ENCODE measurements at regions not wholly inside any gene's neighbourhood (a gene's known extent, or its start where the extent isn't known, plus 50 kb on each side); places are given as distances from the start of the nearest gene placed in this dataset.
"Not testable (repeated sequence)": the region's sequence is repeated elsewhere in the genome, so short reads cannot be mapped to it uniquely, and the experiment has no call there.

- H3K4me3 Mint-ChIP-seq; H3K36me3 Mint-ChIP-seq (ENCODE audit: low read depth); H3K9me3 Mint-ChIP-seq (ENCODE audit: low read depth); H3K27me3 Mint-ChIP-seq; POLR2A ChIA-PET; intact Hi-C loops (cut with DNase I, micrococcal nuclease); H3K27ac Mint-ChIP-seq; H3K4me1 Mint-ChIP-seq; ATAC-seq; DNase-seq; CTCF ChIA-PET: not testable (repeated sequence)
These were observed 82.0 kb upstream of the RET start for GRCh38 chr10:42994909-42995308.

- Mint-ChIP-seq H3K36me3 (ENCODE audit: low read depth) (no peaks in the 10 kb centered on the region), H3K27ac (no peak overlapping the region), H3K27me3 (no peaks in the 10 kb centered on the region), H3K4me1 (no peaks in the 10 kb centered on the region), H3K4me3 (no peak overlapping the region), H3K9me3 (ENCODE audit: low read depth) (no peaks in the 10 kb centered on the region)
- ChIA-PET POLR2A (no interaction called here), CTCF (no interaction called here)
- no peak for DNase-seq
- intact Hi-C loops (cut with DNase I, micrococcal nuclease): no loop called here
- ATAC-seq: no peak
These were observed 81.3 kb upstream of the RET start for GRCh38 chr10:42995537-42995936.

DNA sequence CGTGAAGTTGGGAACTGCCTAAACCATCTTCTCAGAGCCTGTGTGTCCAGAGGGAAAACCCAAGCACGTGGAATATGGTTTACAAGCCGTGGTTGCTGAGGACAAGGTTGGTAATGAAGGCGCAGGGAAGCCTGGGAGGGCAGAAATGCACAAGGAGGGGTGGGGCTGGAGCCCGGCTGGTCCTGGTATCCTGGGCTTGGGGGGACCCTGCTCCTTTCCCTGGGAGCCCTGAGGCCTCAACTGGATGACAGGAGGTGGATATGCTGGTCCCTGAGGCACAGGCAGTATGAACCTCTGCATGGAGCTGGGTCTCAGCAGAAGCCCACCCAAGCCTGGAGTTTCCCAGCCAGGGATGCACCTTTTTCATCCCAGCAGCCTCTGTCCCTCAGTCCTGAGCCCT, 80.3 kb upstream of the RET start:
- intact Hi-C loops (cut with DNase I, micrococcal nuclease): no loop called here
- DNase-seq: no peak
- Mint-ChIP-seq H3K36me3 (ENCODE audit: low read depth) (no peaks in the 10 kb centered on the region), H3K27ac (no peak overlapping the region), H3K4me3 (no peak overlapping the region), H3K9me3 (ENCODE audit: low read depth) (no peaks in the 10 kb centered on the region), H3K4me1 (no peaks in the 10 kb centered on the region), H3K27me3 (no peaks in the 10 kb centered on the region)
- ATAC-seq: no peak
- ChIA-PET CTCF (no interaction called here), POLR2A (no interaction called here)

GRCh38 chr10:42997151-42997848, 79.6 kb upstream of the RET start:
- CTCF ChIA-PET: interaction anchor here (0.6 kb wide), 1 partner anchor 637 kb away, joined by 3 read pairs; no protein-coding TSS in a partner anchor
- POLR2A ChIA-PET: no interaction called here
- H3K36me3 Mint-ChIP-seq (ENCODE audit: low read depth): no peaks in the 10 kb centered on the region
- ATAC-seq (no peak), DNase-seq (no peak)
- H3K27ac Mint-ChIP-seq: no peak overlapping the region
- no peak overlapping the region for H3K4me3 Mint-ChIP-seq
- H3K4me1 Mint-ChIP-seq: no peaks in the 10 kb centered on the region
- intact Hi-C loops (cut with DNase I, micrococcal nuclease): no loop called here
- no peaks in the 10 kb centered on the region for H3K27me3 Mint-ChIP-seq
- no peaks in the 10 kb centered on the region for H3K9me3 Mint-ChIP-seq (ENCODE audit: low read depth)

- CTCF ChIA-PET: interaction anchor here (0.6 kb wide), 1 partner anchor 637 kb away, joined by 3 read pairs; no protein-coding TSS in a partner anchor
- Mint-ChIP-seq H3K27me3 (no peaks in the 10 kb centered on the region), H3K36me3 (ENCODE audit: low read depth) (no peaks in the 10 kb centered on the region), H3K27ac (no peak overlapping the region), H3K9me3 (ENCODE audit: low read depth) (no peaks in the 10 kb centered on the region), H3K4me3 (no peak overlapping the region), H3K4me1 (no peaks in the 10 kb centered on the region)
- intact Hi-C loops (cut with DNase I, micrococcal nuclease): no loop called here
- no peak for DNase-seq
- POLR2A ChIA-PET: no interaction called here
- ATAC-seq: no peak
These were observed 79.1 kb upstream of the RET start for GRCh38 chr10:42997849-42998165.

DNA sequence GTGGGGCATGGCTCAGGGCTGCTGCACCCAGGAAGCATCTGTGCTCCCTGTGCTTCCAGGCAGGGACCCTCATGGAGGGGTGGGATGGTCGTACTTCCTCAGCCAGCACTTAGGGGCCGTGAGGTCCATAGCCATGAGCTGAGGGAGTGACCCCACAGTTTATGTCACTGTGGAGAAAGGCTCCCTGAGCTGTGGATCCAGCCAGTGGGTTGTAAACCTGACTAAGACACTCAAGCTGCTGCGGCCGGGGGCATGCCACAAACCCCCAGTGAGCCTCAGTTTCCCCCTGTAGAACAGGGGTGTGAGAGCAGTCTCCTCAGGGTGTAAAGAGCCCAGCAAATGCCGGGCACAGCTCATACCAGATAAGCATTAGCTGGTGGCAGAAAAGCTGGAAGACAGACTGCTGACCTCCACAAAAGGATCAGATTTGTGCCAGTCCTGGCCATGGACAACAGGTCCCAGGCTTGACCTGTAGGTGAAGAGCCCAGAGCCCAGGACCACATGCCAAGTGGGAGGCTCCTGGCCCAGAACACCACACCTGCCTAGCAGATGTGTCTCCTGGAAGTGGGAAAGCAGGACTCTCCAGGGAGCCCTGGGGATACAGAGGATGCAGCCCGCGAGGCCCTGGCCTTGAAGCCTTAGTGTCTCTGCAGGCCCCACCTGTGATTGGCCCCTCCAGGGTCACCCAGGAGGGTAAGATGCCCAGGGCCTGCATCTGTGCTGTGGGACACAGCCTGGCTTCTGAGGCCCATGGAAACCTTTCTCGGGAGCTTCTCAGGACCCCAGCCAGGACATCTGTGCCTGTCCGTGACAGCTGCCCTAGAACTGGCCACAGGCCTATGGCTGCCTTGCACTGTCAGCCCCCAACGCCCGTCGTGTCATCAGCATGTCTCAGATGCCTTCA, 78.1 kb upstream of the RET start:
- ATAC-seq: no peak
- Mint-ChIP-seq H3K4me1 (no peaks in the 10 kb centered on the region), H3K4me3 (no peak overlapping the region), H3K27me3 (no peaks in the 10 kb centered on the region), H3K27ac (no peak overlapping the region), H3K36me3 (ENCODE audit: low read depth) (no peaks in the 10 kb centered on the region), H3K9me3 (ENCODE audit: low read depth) (no peaks in the 10 kb centered on the region)
- intact Hi-C loops (cut with DNase I, micrococcal nuclease): no loop called here
- POLR2A ChIA-PET: no interaction called here
- CTCF ChIA-PET: no interaction called here
- DNase-seq: no peak

DNA sequence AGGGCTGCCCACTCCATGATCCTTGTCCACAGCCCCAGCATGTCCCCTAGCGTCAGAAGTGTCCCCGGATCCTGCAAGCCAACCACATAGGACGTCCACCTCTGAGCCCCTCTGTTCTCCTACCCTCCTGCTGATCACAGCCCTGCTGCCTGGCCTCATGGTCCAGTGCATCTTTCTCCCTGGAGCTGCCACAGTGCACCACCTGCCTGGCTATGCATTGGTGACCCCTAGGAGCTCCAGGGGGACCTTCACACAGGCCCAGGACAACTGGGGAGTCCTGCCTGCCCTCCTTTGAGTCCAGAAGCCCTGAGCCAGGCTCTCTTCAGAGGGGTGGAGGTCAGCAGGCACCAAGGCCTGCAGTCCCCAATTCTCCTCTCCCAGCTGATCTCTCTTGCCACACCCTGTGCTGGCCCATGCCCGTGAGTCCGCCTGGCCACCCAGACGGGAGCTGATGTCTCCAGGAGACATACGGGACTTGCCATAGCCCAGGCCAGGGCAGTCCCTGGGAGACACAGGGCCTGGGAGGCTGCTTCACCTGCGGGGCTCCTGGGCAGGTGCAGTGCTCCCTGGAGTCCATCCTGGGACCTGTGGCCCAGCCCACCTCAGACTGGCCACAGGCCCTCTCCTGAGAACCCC, 77.4 kb upstream of the RET start:
- CTCF ChIA-PET: no interaction called here
- Mint-ChIP-seq H3K27ac (no peak overlapping the region), H3K36me3 (ENCODE audit: low read depth) (no peaks in the 10 kb centered on the region), H3K9me3 (ENCODE audit: low read depth) (no peaks in the 10 kb centered on the region), H3K27me3 (no peaks in the 10 kb centered on the region), H3K4me3 (no peak overlapping the region), H3K4me1 (no peaks in the 10 kb centered on the region)
- POLR2A ChIA-PET: no interaction called here
- DNase-seq (no peak), ATAC-seq (no peak)
- intact Hi-C loops (cut with DNase I, micrococcal nuclease): no loop called here

GRCh38 chr10:43000021-43000411, 76.9 kb upstream of the RET start:
- H3K27ac Mint-ChIP-seq: no peak overlapping the region
- H3K4me1 Mint-ChIP-seq: no peaks in the 10 kb centered on the region
- ChIA-PET POLR2A (no interaction called here), CTCF (no interaction called here)
- no peaks in the 10 kb centered on the region for H3K36me3 Mint-ChIP-seq (ENCODE audit: low read depth)
- DNase-seq (no peak), ATAC-seq (no peak)
- H3K27me3 Mint-ChIP-seq: no peaks in the 10 kb centered on the region
- no peak overlapping the region for H3K4me3 Mint-ChIP-seq
- H3K9me3 Mint-ChIP-seq (ENCODE audit: low read depth): no peaks in the 10 kb centered on the region
- intact Hi-C loops (cut with DNase I, micrococcal nuclease): no loop called here

DNA sequence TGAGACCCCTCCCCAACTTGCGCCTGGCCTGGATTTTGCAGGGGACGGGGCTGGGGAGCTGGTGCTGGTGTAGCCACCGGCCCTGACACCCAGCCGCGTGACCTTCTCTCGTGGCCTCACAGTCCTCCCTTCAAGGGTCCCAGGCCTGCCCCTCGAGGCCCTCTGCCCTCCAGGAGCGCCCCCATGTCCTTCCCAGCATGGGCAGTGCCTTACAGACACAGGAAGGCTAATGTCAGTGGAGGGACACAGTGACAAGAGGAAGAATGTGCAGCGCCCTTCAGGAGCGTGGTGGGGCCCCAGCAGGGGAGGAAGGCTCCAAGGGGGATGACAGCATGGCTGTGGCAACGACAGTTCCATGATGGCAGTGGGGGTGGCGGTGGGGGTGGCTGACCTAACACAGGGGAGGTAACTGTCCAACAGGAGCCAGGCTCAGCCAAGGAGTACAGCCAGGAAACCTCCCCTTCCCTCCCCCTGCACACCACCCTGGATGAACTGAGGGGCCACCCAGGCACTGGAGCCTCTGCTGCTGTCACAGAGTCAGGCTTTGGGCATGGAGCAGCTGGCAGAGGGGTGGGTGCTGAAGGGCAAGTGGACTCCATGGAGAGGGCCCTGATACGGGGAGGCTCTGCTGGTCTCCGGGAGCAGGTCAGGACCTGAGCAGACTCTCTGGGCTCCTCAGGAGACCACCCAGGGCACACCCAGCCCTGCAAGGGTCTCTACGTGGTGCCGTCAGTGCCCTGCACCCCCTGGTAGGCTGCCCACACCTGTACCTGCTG, 76.0 kb upstream of the RET start:
- POLR2A ChIA-PET: no interaction called here
- no peaks in the 10 kb centered on the region for H3K9me3 Mint-ChIP-seq (ENCODE audit: low read depth)
- ATAC-seq (no peak), DNase-seq (no peak)
- CTCF ChIA-PET: no interaction called here
- H3K27ac Mint-ChIP-seq: no peak overlapping the region
- intact Hi-C loops (cut with DNase I, micrococcal nuclease): no loop called here
- H3K36me3 Mint-ChIP-seq (ENCODE audit: low read depth): no peaks in the 10 kb centered on the region
- no peaks in the 10 kb centered on the region for H3K4me1 Mint-ChIP-seq
- no peaks in the 10 kb centered on the region for H3K27me3 Mint-ChIP-seq
- no peak overlapping the region for H3K4me3 Mint-ChIP-seq

- no peaks in the 10 kb centered on the region for H3K4me1 Mint-ChIP-seq
- intact Hi-C loops (cut with DNase I, micrococcal nuclease): no loop called here
- H3K4me3 Mint-ChIP-seq: no peak overlapping the region
- H3K36me3 Mint-ChIP-seq (ENCODE audit: low read depth): no peaks in the 10 kb centered on the region
- ChIA-PET CTCF (interaction anchor here (0.6 kb wide), 1 partner anchor 17 kb away, joined by 4 read pairs; no protein-coding TSS in a partner anchor), POLR2A (no interaction called here)
- no peaks in the 10 kb centered on the region for H3K9me3 Mint-ChIP-seq (ENCODE audit: low read depth)
- no peak for ATAC-seq
- H3K27ac Mint-ChIP-seq: no peak overlapping the region
- no peak for DNase-seq
- no peaks in the 10 kb centered on the region for H3K27me3 Mint-ChIP-seq
These were observed 75.5 kb upstream of the RET start for GRCh38 chr10:43001427-43001795.

DNA sequence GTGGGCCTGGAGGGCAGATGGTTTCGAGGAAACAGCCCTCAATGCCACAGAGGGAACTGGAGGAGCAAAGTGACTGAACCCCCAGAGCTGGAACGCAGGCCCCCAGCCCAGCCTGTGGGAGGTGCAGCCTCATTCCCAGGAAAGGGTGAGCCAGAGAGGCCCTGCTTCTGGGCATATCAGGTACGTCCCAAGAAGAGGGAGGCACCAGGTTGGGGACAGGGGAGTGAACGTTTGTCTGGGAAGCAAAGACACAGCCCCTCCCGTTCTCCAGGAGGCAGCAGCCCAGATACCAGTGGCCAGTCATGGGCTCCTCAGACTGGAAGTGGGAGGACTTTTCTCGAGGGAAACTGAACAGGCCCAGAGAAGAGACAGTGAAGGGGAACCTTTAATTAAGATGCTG, 74.3 kb upstream of the RET start:
- DNase-seq (no peak), ATAC-seq (no peak)
- H3K4me1 Mint-ChIP-seq: no peaks in the 10 kb centered on the region
- H3K4me3 Mint-ChIP-seq: no peak overlapping the region
- no peaks in the 10 kb centered on the region for H3K36me3 Mint-ChIP-seq (ENCODE audit: low read depth)
- H3K27ac Mint-ChIP-seq: no peak overlapping the region
- CTCF ChIA-PET: no interaction called here
- POLR2A ChIA-PET: no interaction called here
- intact Hi-C loops (cut with DNase I, micrococcal nuclease): no loop called here
- no peaks in the 10 kb centered on the region for H3K27me3 Mint-ChIP-seq
- no peaks in the 10 kb centered on the region for H3K9me3 Mint-ChIP-seq (ENCODE audit: low read depth)

GRCh38 chr10:43006490-43006889, 70.4 kb upstream of the RET start:
- no peaks in the 10 kb centered on the region for H3K36me3 Mint-ChIP-seq (ENCODE audit: low read depth)
- POLR2A ChIA-PET: no interaction called here
- no peaks in the 10 kb centered on the region for H3K4me1 Mint-ChIP-seq
- no peak for DNase-seq
- H3K27me3 Mint-ChIP-seq: no peaks in the 10 kb centered on the region
- no peak for ATAC-seq
- CTCF ChIA-PET: no interaction called here
- intact Hi-C loops (cut with DNase I, micrococcal nuclease): no loop called here
- no peak overlapping the region for H3K27ac Mint-ChIP-seq
- H3K4me3 Mint-ChIP-seq: no peak overlapping the region
- H3K9me3 Mint-ChIP-seq (ENCODE audit: low read depth): no peaks in the 10 kb centered on the region
